ENCODE measurements at regions not wholly inside any gene's neighbourhood (a gene's known extent, or its start where the extent isn't known, plus 50 kb on each side); places are given as distances from the start of the nearest gene placed in this dataset.
"Not testable (repeated sequence)": the region's sequence is repeated elsewhere in the genome, so short reads cannot be mapped to it uniquely, and the experiment has no call there.

DNA sequence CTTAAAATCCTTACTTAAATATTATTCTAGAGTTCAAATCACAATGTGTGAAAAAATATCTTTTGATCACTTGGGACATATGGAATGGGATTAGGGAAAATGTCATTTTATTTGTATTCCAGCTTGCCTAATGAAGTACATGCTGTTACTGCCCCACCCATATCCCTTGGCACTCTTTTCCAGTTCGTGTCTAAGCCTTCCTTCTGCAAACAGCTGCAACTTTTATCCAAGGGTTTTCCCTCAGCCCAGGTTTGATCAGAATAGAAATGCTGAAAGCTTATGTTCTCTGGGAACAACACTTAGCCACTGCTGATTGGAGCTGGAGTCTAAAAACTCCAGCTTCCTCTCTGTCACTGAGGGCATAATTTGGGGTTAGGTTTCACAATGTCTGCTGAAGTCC lies 214.1 kb upstream of the FAM3C start:
- H3K4me3 ChIP-seq (ENCODE audit: low read depth in 2 of 2, low read length in 1 of 2), result no peak overlapping the region
- H3K79me2 ChIP-seq (ENCODE audit: insufficient read depth), result no peaks in the 10 kb centered on the region
- H3K27me3 ChIP-seq (ENCODE audit: insufficient read depth), result peaks cover 31% of the 10 kb centered on the region; the same call in 1 of the 2 replicates
- H3K9me2 ChIP-seq, result no peaks in the 10 kb centered on the region
- no peak overlapping the region for H3K27ac ChIP-seq (ENCODE audit: low read depth in 2 of 2, low read length in 1 of 2)
- H3K9ac ChIP-seq, result no peak overlapping the region
- no peak for TF ChIP-seq RFX5 (IDR thresholded peaks at IDR 0.05; ENCODE audit: low read length)
- TF ChIP-seq ELF1 (IDR thresholded peaks at IDR 0.05), result no peak
- no peak for TF ChIP-seq CHD2 (IDR thresholded peaks at IDR 0.05; ENCODE audit: low read length, partially characterized antibody)
- TF ChIP-seq, protein P1, sequence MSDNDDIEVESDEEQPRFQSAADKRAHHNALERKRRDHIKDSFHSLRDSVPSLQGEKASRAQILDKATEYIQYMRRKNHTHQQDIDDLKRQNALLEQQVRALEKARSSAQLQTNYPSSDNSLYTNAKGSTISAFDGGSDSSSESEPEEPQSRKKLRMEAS (IDR thresholded peaks at IDR 0.05; ENCODE audit: low read depth), result no peak
- TF ChIP-seq NFIC (IDR thresholded peaks at IDR 0.05; ENCODE audit: borderline replicate concordance), result no peak
- no peak overlapping the region for H3K4me2 ChIP-seq
- no peak for DNase-seq
- no peaks in the 10 kb centered on the region for H4K20me1 ChIP-seq (ENCODE audit: insufficient read depth)
- peaks cover 0 to 3% of the 10 kb centered on the region in 2 experiments; a peak in 2 of 4 replicates for H3K4me1 ChIP-seq (ENCODE audit: control insufficient read depth in 1 of 2, insufficient read depth in 2 of 2, low read depth in 1 of 2, low read length in 1 of 2)
- CTCF ChIA-PET, result no interaction called here
- no peaks in the 10 kb centered on the region for H3K9me3 ChIP-seq
- WGBS (ENCODE audit: low lambda C conversion rate), result 0% methylated on average over 1 of the region's 1 CpG
- POLR2A ChIA-PET, result interaction anchor here (0.6 kb wide), 1 partner anchor 14 kb away, joined by 3 read pairs; no protein-coding TSS in a partner anchor
- H2AFZ ChIP-seq (ENCODE audit: low read depth), result no peak overlapping the region
- H3K36me3 ChIP-seq (replicated peaks in 1 of 2; ENCODE audit: control insufficient read depth in 1 of 2, insufficient read depth in 2 of 2, low read length in 1 of 2), result no peaks in the 10 kb centered on the region
- H3F3A ChIP-seq (replicated peaks; ENCODE audit: insufficient read depth), result no peaks in the 10 kb centered on the region

DNA sequence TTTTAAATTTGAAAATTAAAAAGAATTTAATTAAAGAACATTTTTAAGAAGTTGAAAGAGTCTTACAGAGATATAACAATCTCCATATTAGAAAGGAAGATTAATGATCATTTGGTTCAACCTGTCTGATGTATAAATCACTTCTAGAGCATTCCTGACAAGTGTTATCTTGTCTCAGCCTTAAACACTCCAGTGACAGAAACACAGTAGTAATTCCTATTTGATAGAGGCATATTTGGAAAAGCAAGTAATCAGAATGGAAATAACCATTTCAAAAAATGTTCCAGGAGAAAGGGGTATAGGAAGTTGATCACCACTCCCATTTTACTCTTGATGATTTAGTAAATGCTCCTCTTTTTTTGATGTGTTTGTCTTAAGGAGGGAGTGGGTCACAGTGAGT lies 213.1 kb upstream of the FAM3C start:
- ChIA-PET POLR2A (no interaction called here), CTCF (interaction anchor here (0.6 to 0.8 kb wide), 2 partner anchors 385 to 816 kb away, joined by 3 read pairs; no protein-coding TSS in a partner anchor)
- Histone ChIP-seq H4K20me1 (ENCODE audit: insufficient read depth) (no peaks in the 10 kb centered on the region), H3K4me2 (no peak overlapping the region), H3K27ac (ENCODE audit: low read depth in 2 of 2, low read length in 1 of 2) (no peak overlapping the region), H3K9me3 (no peaks in the 10 kb centered on the region), H3F3A (replicated peaks; ENCODE audit: insufficient read depth) (no peaks in the 10 kb centered on the region), H3K36me3 (replicated peaks in 1 of 2; ENCODE audit: control insufficient read depth in 1 of 2, insufficient read depth in 2 of 2, low read length in 1 of 2) (no peaks in the 10 kb centered on the region), H2AFZ (ENCODE audit: low read depth) (no peak overlapping the region), H3K27me3 (ENCODE audit: insufficient read depth) (peaks cover 39% of the 10 kb centered on the region; the same call in 1 of the 2 replicates), H3K4me3 (ENCODE audit: low read depth in 2 of 2, low read length in 1 of 2) (no peak overlapping the region), H3K4me1 (ENCODE audit: control insufficient read depth in 1 of 2, insufficient read depth in 2 of 2, low read depth in 1 of 2, low read length in 1 of 2) (peaks cover 0 to 3% of the 10 kb centered on the region in 2 experiments; a peak in 3 of 4 replicates), H3K9ac (no peak overlapping the region), H3K79me2 (ENCODE audit: insufficient read depth) (no peaks in the 10 kb centered on the region), H3K9me2 (no peaks in the 10 kb centered on the region)
- no peak for TF ChIP-seq GATA2 (CRISPR knock-in tag; IDR thresholded peaks at IDR 0.05)
- TF ChIP-seq, protein P2, sequence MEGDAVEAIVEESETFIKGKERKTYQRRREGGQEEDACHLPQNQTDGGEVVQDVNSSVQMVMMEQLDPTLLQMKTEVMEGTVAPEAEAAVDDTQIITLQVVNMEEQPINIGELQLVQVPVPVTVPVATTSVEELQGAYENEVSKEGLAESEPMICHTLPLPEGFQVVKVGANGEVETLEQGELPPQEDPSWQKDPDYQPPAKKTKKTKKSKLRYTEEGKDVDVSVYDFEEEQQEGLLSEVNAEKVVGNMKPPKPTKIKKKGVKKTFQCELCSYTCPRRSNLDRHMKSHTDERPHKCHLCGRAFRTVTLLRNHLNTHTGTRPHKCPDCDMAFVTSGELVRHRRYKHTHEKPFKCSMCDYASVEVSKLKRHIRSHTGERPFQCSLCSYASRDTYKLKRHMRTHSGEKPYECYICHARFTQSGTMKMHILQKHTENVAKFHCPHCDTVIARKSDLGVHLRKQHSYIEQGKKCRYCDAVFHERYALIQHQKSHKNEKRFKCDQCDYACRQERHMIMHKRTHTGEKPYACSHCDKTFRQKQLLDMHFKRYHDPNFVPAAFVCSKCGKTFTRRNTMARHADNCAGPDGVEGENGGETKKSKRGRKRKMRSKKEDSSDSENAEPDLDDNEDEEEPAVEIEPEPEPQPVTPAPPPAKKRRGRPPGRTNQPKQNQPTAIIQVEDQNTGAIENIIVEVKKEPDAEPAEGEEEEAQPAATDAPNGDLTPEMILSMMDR (IDR thresholded peaks at IDR 0.05), result no peak
- no peak for TF ChIP-seq EP300 (IDR thresholded peaks at IDR 0.05; ENCODE audit: borderline replicate concordance in 1 of 2, low read depth in 1 of 2, low read length in 1 of 2)
- no peak for TF ChIP-seq POLR2AphosphoS5 (IDR thresholded peaks at IDR 0.05; ENCODE audit: low read depth, low read length)
- TF ChIP-seq NFIC (IDR thresholded peaks at IDR 0.05; ENCODE audit: borderline replicate concordance), result no peak
- DNase-seq, result no peak

DNA sequence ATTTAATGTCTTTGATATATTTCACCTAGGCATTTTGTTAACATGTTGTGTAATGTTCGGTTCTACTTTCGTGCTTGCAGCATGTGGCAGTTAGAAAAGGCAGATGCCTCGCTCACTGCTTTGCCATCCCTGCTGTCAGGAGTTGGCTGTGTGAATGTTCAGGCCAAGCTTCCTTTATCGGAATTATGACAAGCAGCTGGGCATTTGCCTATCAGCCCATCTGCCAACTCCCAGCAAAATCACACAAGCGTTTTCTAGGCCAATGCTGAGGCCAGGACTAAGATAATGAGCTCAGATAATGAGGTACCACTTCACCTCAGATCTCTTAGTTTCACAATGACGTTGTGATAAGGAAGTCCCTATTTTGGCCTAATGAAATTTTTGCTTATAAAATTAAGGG lies 212.7 kb upstream of the FAM3C start:
- H3K4me3 ChIP-seq (ENCODE audit: low read depth in 2 of 2, low read length in 1 of 2), result no peak overlapping the region
- peaks cover 39% of the 10 kb centered on the region; the same call in 1 of the 2 replicates for H3K27me3 ChIP-seq (ENCODE audit: insufficient read depth)
- H4K20me1 ChIP-seq (ENCODE audit: insufficient read depth), result no peaks in the 10 kb centered on the region
- H3K4me2 ChIP-seq, result no peak overlapping the region
- no peaks in the 10 kb centered on the region for H3K36me3 ChIP-seq (replicated peaks in 1 of 2; ENCODE audit: control insufficient read depth in 1 of 2, insufficient read depth in 2 of 2, low read length in 1 of 2)
- POLR2A ChIA-PET, result no interaction called here
- CTCF ChIA-PET, result interaction anchor here (0.8 kb wide), 1 partner anchor 386 kb away, joined by 3 read pairs; no protein-coding TSS in a partner anchor
- peaks cover 0 to 3% of the 10 kb centered on the region in 2 experiments; a peak in 3 of 4 replicates for H3K4me1 ChIP-seq (ENCODE audit: control insufficient read depth in 1 of 2, insufficient read depth in 2 of 2, low read depth in 1 of 2, low read length in 1 of 2)
- no peaks in the 10 kb centered on the region for H3K9me2 ChIP-seq
- no peak overlapping the region for H3K9ac ChIP-seq
- TF ChIP-seq EP300 (IDR thresholded peaks at IDR 0.05; ENCODE audit: borderline replicate concordance in 1 of 2, low read depth in 1 of 2, low read length in 1 of 2) (0 out of 4 replicates have a peak, but pooled peaks of 1 of the 2 experiments have one; percentile 15), MXI1 (IDR thresholded peaks at IDR 0.05; ENCODE audit: low read depth, low read length) (peak; percentile 74), GATA2 (CRISPR knock-in tag; IDR thresholded peaks at IDR 0.05) (peak; percentile 68), RCOR1 (IDR thresholded peaks at IDR 0.05; ENCODE audit: low read length) (peak; percentile 62; the same call in 1 of the 2 replicates)
- TF ChIP-seq, protein P3, sequence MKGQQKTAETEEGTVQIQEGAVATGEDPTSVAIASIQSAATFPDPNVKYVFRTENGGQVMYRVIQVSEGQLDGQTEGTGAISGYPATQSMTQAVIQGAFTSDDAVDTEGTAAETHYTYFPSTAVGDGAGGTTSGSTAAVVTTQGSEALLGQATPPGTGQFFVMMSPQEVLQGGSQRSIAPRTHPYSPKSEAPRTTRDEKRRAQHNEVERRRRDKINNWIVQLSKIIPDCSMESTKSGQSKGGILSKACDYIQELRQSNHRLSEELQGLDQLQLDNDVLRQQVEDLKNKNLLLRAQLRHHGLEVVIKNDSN (IDR thresholded peaks at IDR 0.05; ENCODE audit: borderline replicate concordance, low read depth), result no peak
- 2% methylated on average over 6 of the region's 6 CpGs for WGBS (ENCODE audit: low lambda C conversion rate)
- peak; percentile 6 for DNase-seq
- no peak overlapping the region for H3K27ac ChIP-seq (ENCODE audit: low read depth in 2 of 2, low read length in 1 of 2)
- H3K79me2 ChIP-seq (ENCODE audit: insufficient read depth), result no peaks in the 10 kb centered on the region
- no peak overlapping the region; the same call in 1 of the 2 replicates for H2AFZ ChIP-seq (ENCODE audit: low read depth)
- H3F3A ChIP-seq (replicated peaks; ENCODE audit: insufficient read depth), result no peaks in the 10 kb centered on the region
- no peaks in the 10 kb centered on the region for H3K9me3 ChIP-seq

DNA sequence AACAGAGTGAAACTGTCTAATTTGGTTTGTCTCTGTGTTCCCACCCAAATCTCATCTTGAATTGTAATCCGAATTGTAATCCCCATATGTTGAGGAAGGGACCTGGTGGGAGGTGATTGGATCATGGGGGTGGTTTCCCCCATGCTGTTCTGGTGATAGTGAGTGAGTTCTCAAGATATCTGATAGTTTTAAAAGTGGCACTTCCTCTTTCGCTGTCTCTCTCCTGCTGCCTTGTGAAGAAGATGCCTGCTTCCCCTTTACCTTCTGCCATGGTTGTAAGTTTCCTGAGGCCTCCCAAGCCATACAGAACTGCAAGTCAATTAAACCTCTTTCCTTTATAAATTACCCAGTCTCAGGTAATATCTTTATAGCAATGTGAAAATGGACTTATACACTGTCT lies 212.1 kb upstream of the FAM3C start:
- H3K4me1 ChIP-seq (ENCODE audit: control insufficient read depth in 1 of 2, insufficient read depth in 2 of 2, low read depth in 1 of 2, low read length in 1 of 2); H2AFZ ChIP-seq (ENCODE audit: low read depth); H3K9ac ChIP-seq; POLR2A ChIA-PET; H3F3A ChIP-seq (replicated peaks; ENCODE audit: insufficient read depth); H3K4me2 ChIP-seq; H3K36me3 ChIP-seq (replicated peaks in 1 of 2; ENCODE audit: control insufficient read depth in 1 of 2, insufficient read depth in 2 of 2, low read length in 1 of 2); DNase-seq; H3K4me3 ChIP-seq (ENCODE audit: low read depth in 2 of 2, low read length in 1 of 2); H3K9me3 ChIP-seq; CTCF ChIA-PET; H3K27ac ChIP-seq (ENCODE audit: low read depth in 2 of 2, low read length in 1 of 2); H3K9me2 ChIP-seq; H4K20me1 ChIP-seq (ENCODE audit: insufficient read depth); H3K79me2 ChIP-seq (ENCODE audit: insufficient read depth): not testable (repeated sequence)
- WGBS (ENCODE audit: low lambda C conversion rate), result 7% methylated on average over 2 of the region's 2 CpGs
- peaks cover 39% of the 10 kb centered on the region; the same call in 1 of the 2 replicates for H3K27me3 ChIP-seq (ENCODE audit: insufficient read depth)

Measured in SK-N-SH (cell line).